Germinal center (tissue), 1 donor: ENCODE measurements at regions not wholly inside any gene's neighbourhood (a gene's known extent, or its start where the extent isn't known, plus 50 kb on each side); places are given as distances from the start of the nearest gene placed in this dataset.

Source experiments
- DNase-seq: peaks from one replicate; pipeline ENCODE4 v3.0.0; 2012; ENCODE audit warnings: mixed read lengths, low spot score

DNA sequence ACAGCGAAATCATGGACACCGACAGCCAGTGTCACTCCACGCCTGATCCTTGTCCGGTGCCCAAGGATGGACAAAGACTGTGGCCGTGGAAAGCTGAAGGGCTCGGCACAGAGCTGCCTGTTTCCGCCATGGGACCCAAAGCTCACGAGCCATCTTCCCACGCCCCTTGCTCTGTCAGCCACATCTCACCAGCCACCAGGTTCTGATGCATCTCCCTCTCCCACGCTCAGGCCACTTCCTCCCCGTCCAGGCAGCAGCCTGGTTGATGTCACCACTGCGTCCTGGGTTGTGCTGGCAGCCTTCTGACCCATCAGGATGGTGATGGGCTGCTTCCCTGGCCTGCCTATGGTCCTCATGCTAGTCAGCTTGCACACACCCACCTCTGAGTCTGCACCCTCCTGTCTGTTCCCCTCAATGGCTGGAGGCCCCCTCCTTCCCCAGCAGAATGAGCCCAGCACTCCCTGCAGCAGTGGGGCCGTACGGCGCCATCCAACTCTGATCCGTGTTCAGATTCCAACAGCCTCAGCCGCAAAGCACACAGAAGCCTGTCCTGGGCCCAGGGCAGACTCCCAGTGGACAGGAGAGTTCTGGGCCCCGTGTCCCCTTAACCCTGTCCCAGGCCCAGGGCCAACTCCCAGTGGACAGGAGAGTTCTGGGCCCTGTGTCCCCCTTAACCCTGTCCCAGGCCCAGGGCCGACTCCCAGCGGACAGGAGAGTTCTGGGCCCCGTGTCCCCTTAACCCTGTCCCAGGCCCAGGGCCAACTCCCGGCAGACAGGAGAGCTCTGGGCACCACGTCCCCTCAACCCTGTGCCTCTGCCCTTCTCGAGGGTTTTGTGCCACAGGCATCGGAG is 259.5 kb downstream of the BRD1 start:
- no peak for DNase-seq

DNA sequence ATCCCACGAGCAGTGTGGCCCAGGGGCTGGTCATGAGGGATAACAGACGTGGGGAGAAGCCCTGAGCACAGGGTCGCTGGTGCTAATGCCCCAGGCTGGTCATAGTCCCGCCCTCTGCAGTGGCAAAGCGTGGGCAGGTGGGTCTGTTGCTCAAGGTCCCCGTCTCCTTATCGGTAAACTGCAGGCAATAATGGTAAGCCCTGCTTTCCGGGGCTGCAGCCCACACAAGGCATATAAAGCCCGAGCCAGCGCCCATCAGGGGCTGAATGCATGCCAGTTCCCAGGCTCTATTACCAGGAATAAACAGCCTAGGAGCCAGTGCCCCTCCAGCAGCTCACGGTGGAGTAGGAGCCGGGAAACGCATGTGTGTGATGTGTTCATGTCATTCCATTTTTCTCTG is 261.0 kb downstream of the BRD1 start:
- no peak for DNase-seq

DNA sequence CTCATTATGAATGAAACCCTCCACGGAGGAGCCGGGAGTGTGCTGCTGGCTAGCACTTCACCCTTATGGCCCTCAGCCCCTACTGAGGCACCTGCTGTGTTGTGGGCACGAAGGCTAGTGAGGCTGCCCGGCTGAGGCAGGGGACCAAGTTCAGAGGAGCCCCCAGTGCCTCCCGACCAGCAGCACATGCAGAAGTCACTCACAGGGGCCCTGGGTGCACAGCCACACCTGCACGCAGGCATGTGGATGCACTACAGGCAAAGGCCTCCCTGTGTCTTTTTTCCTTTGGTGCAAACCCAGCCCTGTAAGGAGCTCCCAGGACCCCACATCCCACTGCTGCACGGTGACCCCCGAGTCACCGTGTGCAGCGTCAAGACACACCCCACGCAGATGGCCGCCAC is 261.5 kb downstream of the BRD1 start:
- no peak for DNase-seq

DNA sequence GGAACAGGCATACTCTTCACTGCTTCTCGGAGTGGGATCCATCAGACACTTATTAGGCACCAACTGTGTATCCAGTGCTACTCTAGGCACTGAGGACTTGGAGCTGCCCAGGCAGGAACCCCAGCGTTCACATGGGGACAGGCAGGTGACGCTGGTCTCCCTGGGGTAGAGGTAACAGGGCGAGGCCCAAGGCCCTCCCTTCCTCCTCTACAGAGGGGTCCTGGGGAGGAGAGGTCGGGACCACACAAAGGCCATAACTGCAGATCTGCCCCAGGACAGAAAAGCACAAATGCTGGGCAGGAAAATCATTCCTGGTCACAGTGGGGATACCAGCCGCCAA is 262.2 kb downstream of the BRD1 start:
- no peak for DNase-seq

DNA sequence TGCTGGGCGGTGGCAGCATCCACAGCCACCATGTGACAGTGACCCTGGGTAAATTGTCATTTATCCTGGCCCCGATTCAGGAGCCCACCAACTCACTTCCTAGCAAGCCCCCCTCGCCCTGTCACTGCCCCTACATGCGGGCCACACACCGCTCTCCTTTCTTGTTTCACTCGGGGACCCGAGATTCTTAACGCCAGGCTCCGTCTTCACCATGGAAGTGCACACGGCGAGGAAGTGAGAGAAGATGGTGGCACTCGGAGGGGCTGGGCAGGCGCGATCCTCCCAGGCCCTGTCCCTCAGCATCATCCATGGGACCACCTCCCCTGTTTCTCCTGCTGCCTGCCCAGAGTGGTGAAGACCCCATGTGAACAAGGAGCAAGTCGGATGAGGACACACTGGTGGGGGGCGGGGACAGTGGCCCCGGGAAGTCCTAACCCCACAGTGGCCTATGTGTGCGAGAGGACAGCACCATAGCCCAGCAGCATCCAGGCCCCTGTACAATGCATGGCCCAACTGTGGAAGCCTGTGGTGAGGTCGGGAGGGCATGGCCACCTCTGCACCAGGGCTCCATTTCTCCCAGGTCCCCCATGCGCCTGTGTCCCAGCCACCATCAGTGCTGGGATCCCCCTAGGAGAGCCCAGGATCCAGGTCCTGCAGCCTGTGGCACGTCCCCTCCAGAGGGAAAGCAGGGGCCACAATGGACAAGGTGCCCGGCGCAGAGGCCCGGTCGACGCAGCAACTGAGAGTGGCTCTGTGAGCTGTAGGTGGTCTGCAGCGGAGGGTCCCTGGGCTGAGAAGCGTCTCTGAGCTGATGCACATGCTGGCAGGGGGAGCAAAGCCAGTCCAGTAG is 262.8 kb downstream of the BRD1 start:
- no peak for DNase-seq

DNA sequence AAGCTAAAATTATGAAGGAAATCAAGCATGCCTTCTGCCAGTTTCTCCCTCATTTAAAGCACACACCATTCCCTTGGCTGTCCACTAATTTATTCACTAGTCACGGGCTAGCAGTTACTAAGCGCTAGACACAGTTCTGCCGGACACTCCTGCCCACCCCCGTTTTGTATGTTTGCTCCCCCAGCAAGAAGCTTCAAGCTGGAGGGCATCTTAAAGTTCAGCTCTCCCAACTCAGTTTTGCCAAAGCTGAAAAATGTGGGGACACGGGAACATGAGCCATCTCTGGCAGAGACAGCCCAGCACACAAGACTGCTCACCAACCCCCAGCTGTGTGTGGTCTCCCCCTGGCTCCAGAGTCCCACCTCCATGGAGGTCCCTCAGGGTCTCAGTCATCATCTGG is 263.6 kb downstream of the BRD1 start:
- DNase-seq = no peak

DNA sequence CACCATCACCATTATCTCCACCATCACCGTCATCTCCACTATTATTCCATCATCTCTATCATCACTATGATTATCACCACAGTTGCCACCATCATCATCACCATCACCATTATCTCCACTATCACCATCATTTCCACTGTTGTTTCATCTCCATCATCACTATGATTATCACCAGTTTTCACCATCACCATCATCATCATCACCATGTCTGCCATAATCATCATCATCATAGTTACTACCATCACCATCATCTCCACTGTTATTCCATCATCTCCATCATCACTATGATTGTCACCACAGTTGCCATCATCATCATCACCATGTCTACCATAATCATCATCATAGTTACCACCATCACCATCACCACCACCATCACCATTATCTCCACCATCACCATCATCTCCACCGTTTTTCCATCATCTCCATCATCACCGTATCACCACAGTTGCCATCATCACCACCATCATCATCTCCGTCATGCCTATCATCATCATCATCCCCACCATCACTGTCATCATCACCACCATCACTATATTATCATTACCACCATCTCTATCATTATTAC is 264.9 kb downstream of the BRD1 start:
- DNase-seq = no peak

DNA sequence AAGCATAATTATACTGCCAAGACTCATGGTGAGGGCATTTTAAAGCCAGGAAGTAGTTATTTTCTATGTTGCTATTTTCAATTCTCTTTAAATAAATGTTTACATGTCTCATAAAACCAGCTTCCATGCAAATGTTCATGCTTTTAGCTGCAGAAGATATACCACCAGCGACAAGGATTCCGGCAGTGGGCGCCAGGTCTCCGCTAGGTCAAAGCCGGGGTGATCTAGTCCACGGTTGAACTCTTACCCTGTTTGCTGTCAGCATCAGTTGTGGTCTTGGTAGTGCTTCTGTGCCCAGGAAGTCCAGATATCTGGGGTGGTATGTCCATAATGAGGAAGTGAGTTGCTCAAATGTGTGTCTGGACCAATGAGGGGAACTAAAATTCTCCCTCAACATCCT is 265.7 kb downstream of the BRD1 start:
- DNase-seq = peak; percentile 25

DNA sequence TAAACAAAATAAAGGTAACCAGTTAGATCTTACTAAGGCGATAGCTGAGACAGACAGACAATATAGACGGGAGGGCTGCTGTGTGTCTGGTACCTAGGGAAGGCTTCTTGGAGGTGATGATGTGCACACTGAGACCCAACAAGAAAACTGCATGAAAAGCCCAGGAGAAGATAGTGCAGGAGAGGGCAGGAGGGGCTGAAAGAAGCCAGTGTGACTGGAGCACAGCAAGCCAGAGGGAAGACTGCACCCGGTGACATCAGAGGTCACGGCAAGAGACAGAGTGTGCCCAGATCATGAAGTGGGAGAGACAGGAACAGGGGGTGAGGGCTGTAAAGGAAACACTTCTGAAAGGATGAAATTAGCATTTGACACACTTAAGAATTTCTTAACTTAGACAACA is 266.3 kb downstream of the BRD1 start:
- no peak for DNase-seq

DNA sequence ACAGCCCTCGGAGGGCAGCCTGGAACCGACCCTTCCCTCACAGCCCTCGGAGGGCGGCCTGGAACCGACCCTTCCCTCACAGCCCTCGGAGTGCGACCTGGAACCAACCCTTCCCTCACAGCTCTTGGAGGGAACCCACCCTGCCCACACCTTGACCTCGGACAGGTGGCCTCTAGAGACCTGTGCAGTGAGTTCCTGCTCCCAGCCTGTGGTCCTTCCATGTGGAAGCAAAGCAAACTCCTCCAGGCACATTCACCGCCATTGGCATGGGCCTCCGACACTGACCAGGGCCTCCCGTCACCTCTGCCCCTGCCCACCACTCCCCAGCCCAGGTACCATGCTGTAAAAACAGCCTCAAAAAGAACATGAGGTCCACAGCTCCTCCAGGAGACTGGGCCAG is 272.1 kb downstream of the BRD1 start:
- DNase-seq = no peak

DNA sequence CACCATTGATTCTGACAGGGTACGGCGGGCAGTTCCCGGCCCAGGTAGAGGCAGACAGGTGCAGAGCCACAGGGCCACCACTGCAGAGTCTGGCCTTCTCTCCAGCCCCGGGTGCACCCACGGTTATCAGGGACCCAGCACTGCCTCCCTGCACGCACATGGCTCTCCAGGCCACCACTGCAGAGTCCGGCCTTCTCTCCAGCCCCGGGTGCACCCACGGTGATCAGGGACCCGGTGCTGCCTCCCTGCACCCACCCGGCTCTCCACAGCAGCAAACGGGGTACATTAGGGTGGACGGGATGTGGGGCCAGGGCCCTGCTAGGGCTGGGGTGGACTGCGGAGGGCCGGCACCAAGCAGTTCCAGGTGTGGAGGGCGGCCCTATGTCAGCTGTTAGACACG is 272.9 kb downstream of the BRD1 start:
- DNase-seq = no peak

DNA sequence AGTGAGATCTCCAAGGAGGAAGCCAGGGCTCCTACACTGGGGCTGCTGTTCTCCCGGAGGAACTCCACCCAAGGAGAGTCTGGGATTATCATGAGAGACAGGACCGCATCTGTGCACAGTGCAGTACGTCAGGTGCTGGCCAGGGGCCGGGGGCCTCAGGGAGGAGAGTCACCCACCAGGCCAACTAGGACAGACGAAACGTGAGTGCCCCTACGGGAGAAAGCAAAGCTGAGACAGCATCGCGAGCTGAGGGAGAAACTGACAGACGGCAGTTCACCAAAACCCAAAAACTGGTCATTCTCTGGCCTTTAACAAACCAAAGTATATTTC is 273.4 kb downstream of the BRD1 start:
- no peak for DNase-seq

DNA sequence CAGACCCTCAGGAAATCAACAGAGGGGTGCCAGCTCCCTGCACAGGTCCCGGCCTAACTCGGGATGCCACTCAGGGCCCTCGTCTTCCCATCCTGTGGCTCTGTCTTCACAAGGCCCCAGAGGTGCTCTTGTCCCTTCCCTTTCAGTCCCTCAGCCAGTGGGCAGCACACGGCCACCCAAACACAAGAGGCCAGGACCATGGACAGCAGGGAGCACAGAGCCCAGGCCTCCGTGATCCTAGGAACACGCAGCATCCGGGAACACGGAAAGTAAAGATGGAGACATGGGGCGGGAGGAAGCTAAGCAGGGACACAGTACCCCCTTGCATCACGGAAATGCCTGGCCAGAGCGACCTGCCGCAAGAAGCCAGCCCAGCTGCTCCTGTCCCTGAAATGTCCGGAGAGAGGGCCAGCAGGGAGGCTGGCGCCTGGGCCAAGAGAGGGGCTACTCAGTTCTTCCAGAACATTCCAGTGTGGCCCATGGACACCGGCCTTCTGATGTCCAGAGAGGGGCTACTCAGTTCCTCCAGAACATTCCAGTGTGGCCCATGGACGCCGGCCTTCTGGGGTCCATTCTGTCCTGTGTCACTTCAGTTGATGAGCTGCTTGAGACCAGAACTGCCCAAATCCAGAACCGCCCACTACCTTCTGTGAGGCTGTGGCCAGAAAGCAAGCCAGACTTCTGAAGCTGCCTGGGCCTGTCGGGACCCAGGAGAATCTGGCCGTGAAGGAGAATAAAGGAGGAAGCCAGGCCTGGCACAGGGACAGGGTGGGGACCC is 274.0 kb downstream of the BRD1 start:
- no peak for DNase-seq

DNA sequence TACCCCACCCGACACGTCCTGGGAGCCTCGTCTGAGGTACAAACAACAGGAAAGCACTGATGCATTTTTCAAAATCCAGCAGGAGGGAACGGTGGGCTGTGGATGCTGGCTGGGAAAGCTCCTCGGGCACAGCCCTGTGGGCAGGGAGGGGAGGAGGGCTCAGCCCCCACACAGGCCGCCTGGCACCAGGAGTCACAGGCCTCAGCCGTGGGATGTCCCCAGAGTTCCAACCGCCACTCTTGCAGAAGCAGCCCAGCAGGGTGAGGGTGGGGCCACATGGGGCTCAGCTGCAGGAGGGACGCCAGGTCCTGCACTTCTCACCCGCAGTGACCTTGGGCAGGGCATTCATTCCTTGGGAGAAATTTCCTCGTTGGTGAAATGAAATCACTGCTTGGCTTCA is 274.6 kb downstream of the BRD1 start:
- DNase-seq = no peak

DNA sequence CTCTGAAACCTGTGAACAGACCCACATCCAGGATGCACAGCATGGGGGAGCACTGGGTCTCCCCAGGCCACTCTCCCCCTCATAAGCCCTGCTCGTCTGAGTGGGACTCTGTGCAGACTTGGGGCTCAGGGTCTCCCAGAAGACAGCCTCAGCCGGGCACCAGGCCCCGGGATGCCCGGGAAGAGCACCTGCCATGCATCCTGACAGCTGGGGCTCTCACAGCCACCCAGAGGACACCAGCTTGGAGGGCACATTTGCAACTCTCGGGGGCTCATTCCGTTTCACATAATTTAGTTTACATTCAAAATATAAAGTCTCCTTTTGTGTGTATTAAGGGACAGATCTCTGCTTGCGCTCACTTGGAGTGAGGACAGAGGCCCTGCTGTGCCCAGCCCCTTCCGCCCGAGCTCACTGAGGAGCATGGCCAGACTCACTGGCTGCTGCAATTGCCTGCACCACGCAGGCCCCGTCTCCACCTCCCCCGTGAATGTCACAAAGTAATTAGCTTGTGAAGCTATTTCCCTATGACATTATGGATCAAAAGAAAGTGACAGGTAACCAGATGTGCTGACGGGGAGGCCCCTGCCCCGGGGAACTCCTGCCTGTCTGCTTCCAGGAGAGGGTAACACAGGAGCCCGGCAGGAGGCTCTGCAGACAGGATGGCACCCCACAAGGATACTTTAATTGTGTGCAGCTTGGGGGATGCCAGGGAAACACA is 275.6 kb downstream of the BRD1 start:
- DNase-seq = no peak

DNA sequence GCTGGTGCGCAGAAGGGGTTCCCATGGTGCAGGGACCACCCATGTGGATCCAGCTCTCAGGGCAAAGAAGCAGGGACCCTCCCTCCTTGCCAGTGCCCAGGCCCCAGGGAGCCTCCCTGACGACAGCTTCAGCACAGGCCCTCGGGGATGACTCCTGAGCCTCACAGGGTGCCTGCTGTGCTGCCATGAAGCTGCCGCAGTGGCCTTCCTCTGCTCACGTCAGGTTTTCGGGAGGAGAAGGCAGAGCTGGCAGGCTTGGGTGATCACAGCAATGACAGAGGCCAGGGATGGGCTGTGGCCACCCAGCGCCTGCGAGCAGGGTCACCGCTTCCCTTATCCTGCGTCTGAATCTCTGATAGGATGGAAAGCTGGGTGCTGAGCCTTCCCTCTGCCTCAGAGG is 276.2 kb downstream of the BRD1 start:
- no peak for DNase-seq

DNA sequence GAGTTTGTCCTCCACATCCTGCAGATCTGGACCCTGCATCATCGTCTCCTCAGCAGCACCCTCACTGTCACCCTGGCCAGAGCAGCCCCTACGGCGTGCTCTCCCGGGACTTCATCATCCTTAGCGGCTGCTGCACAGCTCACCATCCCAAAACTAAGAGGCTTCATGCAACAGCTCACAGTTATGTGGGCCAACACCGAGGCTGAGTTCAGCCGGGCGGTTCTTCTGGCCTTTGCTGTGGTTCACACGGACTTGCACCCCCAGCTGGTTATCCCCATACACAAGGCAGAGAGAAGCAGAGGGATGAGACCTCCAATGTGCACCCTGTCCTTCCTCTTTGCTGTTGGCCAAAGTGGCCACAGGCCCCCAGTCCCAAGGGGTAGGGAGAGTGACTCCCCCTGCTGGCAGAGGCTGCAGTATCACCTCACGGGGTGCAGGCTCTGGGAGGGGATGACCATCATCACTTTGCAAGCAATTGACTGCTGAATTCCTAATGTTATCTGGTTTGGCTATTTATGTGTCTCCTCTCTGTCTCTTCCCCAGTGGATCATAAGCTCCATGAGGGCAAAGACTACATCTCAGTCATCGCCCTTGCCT is 276.8 kb downstream of the BRD1 start:
- no peak for DNase-seq

DNA sequence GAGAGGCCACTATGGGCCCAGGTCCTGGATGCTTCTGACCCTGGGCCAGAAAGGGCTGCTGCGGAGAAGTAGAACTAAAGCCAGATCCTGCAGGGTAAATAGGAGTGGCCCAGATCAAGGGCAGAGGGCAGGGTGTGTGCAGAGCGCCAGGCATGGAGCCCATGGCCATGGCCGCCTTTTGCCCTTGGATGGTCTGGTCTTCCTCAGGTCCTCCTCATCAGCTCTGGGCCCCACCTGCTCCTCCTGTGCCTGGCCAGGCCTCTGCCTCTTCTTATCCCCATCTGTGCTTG is 277.6 kb downstream of the BRD1 start:
- no peak for DNase-seq

DNA sequence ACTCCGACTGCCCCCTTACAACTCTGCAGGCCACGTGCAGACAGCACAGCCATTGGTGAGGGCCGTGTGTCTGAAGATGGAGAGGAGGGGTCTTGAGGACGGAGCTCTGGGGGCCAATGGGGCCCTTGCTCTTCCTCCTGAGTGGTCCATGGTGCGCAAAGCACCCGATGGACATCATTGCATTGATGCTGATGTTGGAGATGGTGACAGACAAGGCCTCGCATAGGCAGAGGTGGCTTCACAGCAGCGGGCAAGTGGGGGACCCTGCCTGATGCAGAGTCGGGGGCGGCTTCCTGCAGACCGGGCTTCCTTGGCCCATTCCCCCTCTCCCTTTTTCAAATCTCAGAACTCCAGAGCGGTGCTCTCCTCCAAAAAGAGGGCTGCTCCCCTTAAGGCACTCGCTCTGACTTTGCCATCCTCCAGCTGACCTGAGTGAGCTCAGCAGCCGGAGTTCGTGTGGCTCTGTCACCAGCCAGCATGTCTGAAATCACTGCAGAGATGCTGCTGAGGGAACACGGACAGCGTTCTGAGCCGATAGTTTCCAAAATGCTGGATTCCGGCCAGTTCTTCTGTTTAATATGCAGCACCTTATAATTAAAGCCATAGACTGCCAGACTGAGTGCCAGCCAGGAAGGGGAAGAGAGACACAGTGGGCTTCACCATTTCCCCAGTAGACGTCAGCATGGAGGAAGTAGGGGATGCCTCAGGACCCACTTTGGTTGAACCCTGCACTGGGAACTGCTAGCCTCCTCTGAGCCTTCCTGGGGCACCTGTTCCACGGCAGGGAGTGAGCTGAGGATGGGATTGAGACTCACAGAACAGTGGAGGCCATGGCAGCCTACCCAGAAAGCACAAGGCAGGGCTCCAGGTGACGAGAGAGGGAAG is 278.2 kb downstream of the BRD1 start:
- no peak for DNase-seq

DNA sequence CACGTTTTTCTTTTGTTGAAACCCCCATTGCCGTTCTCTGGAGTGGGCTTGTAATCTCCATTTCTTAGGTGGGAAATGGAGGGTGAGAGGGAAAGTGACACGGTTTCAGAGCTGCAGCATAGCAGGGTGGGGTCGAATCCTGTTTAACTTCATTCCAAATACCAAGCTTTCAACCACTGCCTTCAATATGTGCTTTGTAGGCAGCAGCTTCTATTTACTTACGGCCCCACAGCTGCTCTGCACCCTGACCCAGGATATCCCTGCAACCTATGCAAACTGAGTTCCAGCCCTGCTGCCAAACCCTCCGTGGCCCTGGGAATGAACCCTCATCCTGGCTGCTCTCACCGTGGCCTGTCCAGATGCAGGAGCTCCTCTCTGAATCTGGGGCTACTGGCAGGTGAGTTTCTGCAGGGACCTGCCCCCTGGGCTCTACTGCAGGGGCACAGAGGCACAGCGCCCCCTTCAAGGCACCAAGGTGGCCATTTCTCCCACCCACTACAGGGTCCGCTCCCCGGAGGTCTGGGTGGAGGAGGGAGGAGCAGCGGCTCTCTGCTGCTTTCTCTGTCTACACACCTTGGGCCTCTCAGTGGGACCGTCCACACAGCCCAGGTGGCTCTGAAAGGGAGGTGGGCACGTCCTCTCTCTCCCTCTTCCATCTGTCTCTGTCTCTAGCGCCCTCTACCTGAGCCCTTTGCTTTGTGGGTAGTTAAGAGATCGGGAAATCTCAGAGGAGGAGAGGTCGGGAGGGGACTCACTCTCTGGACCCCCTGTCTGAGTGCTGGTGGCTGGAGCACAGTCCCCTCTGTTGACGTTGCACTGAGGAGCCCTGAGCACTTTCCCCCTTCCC is 279.1 kb downstream of the BRD1 start:
- no peak for DNase-seq
